ENCODE measurements at regions not wholly inside any gene's neighbourhood (a gene's known extent, or its start where the extent isn't known, plus 50 kb on each side); places are given as distances from the start of the nearest gene placed in this dataset.

- Histone ChIP-seq H4K5ac (ENCODE audit: insufficient read length, low read depth, low read length) (no peak overlapping the region), H3K79me2 (ENCODE audit: control insufficient read depth in 1 of 2, insufficient read depth in 2 of 2, low read length in 2 of 2) (no peaks in the 10 kb centered on the region), H2AK5ac (ENCODE audit: low read depth, low read length) (no peak overlapping the region), H3K4me1 (replicated peaks in 1 of 4; ENCODE audit: control insufficient read depth in 3 of 4, insufficient read depth in 4 of 4, low read length in 3 of 4) (no peaks in the 10 kb centered on the region; a peak in 2 of 7 replicates), H2BK15ac (ENCODE audit: low read length) (no peak overlapping the region), H2AFZ (ENCODE audit: low read length) (no peak overlapping the region), H3K27ac (ENCODE audit: low read depth, low read length) (no peak overlapping the region), H3K23ac (ENCODE audit: insufficient read length) (no peak overlapping the region), H2BK5ac (ENCODE audit: low read depth, low read length) (no peak overlapping the region), H4K20me1 (replicated peaks in 1 of 2; ENCODE audit: control insufficient read depth in 1 of 2, insufficient read depth in 2 of 2, low read length in 2 of 2) (no peaks in the 10 kb centered on the region), H3K4me2 (ENCODE audit: insufficient read depth in 1 of 2, low read depth in 2 of 2, low read length in 2 of 2) (no peak overlapping the region), H2BK20ac (ENCODE audit: low read length) (no peak overlapping the region), H3K14ac (ENCODE audit: insufficient read length) (no peak overlapping the region), H2BK12ac (ENCODE audit: low read depth, low read length) (no peak overlapping the region), H3K23me2 (ENCODE audit: low read depth, low read length) (no peaks in the 10 kb centered on the region), H2BK120ac (replicated peaks; ENCODE audit: low read depth, low read length) (no peak overlapping the region), H3K79me1 (ENCODE audit: low read depth, low read length) (no peaks in the 10 kb centered on the region), H3K27me3 (replicated peaks in 1 of 4; ENCODE audit: control insufficient read depth in 3 of 4, extremely low read depth in 1 of 4, insufficient read depth in 3 of 4, low read length in 3 of 4) (peaks cover 0 to 17% (median 7%) of the 10 kb centered on the region in 4 experiments; a peak in 4 of 7 replicates), H3K18ac (ENCODE audit: extremely low read depth, low read length) (no peak overlapping the region), H3K4ac (replicated peaks; ENCODE audit: insufficient read length, low read depth, low read length) (no peak overlapping the region), H3K56ac (replicated peaks; ENCODE audit: insufficient read length, low read depth, low read length) (no peak overlapping the region), H3K9ac (replicated peaks in 1 of 4; ENCODE audit: extremely low read depth in 1 of 4, low read depth in 3 of 4, low read length in 3 of 4) (no peak overlapping the region), H4K91ac (replicated peaks; ENCODE audit: insufficient read length, low read length) (no peak overlapping the region), H3K36me3 (ENCODE audit: control insufficient read depth in 2 of 4, insufficient read depth in 4 of 4, low read length in 3 of 4) (no peaks in the 10 kb centered on the region), H3K9me3 (ENCODE audit: insufficient read depth in 2 of 2, low read depth in 1 of 2, low read length in 1 of 2) (0 out of 4 replicates have a peak, but pooled peaks cover 0 to 3% of the 10 kb centered on the region in 2 experiments), H4K8ac (ENCODE audit: extremely low read depth, insufficient read depth, low read length) (no peak overlapping the region), H3K4me3 (ENCODE audit: extremely low read depth in 1 of 4, insufficient read depth in 2 of 4, low read depth in 3 of 4, low read length in 4 of 4) (no peak overlapping the region)
- ChIA-PET CTCF (ENCODE audit: partially characterized antibody) (no interaction called here), POLR2A (ENCODE audit: partially characterized antibody) (no interaction called here)
- FAIRE-seq (no peak), DNase-seq (ENCODE audit: low read depth in 1 of 2, low spot score in 2 of 2) (no peak)
- 74% methylated on average over 7 of the region's 7 CpGs; no CpG with 5 or more reads in 1 of the 2 experiments for WGBS, 2 experiments (ENCODE audit: extremely low coverage in 1 of 2, insufficient coverage in 1 of 2, insufficient read length in 1 of 2, insufficient replicate concordance in 2 of 2, low coverage in 1 of 2, low lambda C conversion rate in 2 of 2, missing lambda C conversion rate in 1 of 2)
- TF ChIP-seq KDM5A (IDR thresholded peaks at IDR 0.05; ENCODE audit: low read length) (no peak), MAX (IDR thresholded peaks at IDR 0.05) (no peak), RFX5 (IDR thresholded peaks at IDR 0.05; ENCODE audit: borderline replicate concordance, low read depth, low read length) (no peak), GTF2F1 (IDR thresholded peaks at IDR 0.05; ENCODE audit: borderline replicate concordance, low read depth, low read length) (no peak), RXRA (IDR thresholded peaks at IDR 0.05; ENCODE audit: insufficient read depth, low read depth, low read length) (no peak), TEAD4 (IDR thresholded peaks at IDR 0.05; ENCODE audit: low read depth, low read length) (no peak), SP1 (IDR thresholded peaks at IDR 0.05; ENCODE audit: low read depth, low read length) (no peak), BACH1 (IDR thresholded peaks at IDR 0.05; ENCODE audit: low read length) (no peak), NRF1 (IDR thresholded peaks at IDR 0.05; ENCODE audit: low read depth, low read length) (no peak), KDM4A (IDR thresholded peaks at IDR 0.05; ENCODE audit: low read depth, low read length, severe bottlenecking) (no peak), ASH2L (IDR thresholded peaks at IDR 0.05; ENCODE audit: low read length) (no peak), SP4 (IDR thresholded peaks at IDR 0.05; ENCODE audit: low read length) (no peak), RNF2 (IDR thresholded peaks at IDR 0.05; ENCODE audit: borderline replicate concordance, low read depth, low read length, missing control alignments, poor library complexity, severe bottlenecking) (no peak), CEBPB (IDR thresholded peaks at IDR 0.05; ENCODE audit: low read depth, low read length) (no peak), EP300 (IDR thresholded peaks at IDR 0.05; ENCODE audit: borderline replicate concordance in 1 of 2, low read depth in 2 of 2, low read length in 2 of 2) (no peak), CBX5 (IDR thresholded peaks at IDR 0.05; ENCODE audit: low read depth, low read length) (no peak)
Observed at GRCh38 chr20:61090541-61090940, 161.5 kb upstream of the CDH4 start.

Data from H1 (cell line).